Keratinocyte (primary cell): ENCODE measurements at regions not wholly inside any gene's neighbourhood (a gene's known extent, or its start where the extent isn't known, plus 50 kb on each side); places are given as distances from the start of the nearest gene placed in this dataset.

ENCODE experiments used
- DNase-seq: peaks from one replicate; pipeline ENCODE4 v3.0.0-alpha.2; 2011; ENCODE audit warnings: low read depth, missing footprints, low spot score
- FAIRE-seq: peaks from 2 replicates; lab custom pipeline; 2011; peaks lifted over from hg19 to GRCh38; lab: Jason Lieb, UNC
- H2AFZ ChIP-seq: 2 replicates; pipeline ENCODE4 v1.6.0; 2012; ENCODE audit warnings: low read length, control low read depth, inconsistent platforms; ENCODE audit not compliant: control insufficient read depth
- H3K27ac ChIP-seq: 2 replicates; pipeline ENCODE4 v1.5.1; 2011; ENCODE audit warnings: low read length; ENCODE audit not compliant: control insufficient read depth, insufficient read depth
- H3K27me3 ChIP-seq: 3 replicates; pipeline ENCODE4 v1.6.0; 2011; ENCODE audit warnings: low read length; ENCODE audit not compliant: control insufficient read depth, insufficient read depth; ENCODE audit errors: extremely low read depth
- H3K36me3 ChIP-seq, 2 experiments: 2 replicates in 1 of 2; 3 replicates in 1 of 2; pipeline ENCODE4 v1.5.1; 2011; ENCODE audit warnings: low read length in 2 of 2, mild to moderate bottlenecking in 1 of 2; ENCODE audit not compliant: control insufficient read depth in 2 of 2, insufficient read depth in 2 of 2; ENCODE audit errors: extremely low read depth in 1 of 2
- H3K4me1 ChIP-seq: 3 replicates; pipeline ENCODE4 v1.5.1; 2011; ENCODE audit warnings: low read length; ENCODE audit not compliant: control insufficient read depth, insufficient read depth; ENCODE audit errors: extremely low read depth
- H3K4me2 ChIP-seq: 3 replicates; pipeline ENCODE4 v1.6.0; 2011; ENCODE audit warnings: low read depth, low read length; ENCODE audit not compliant: control insufficient read depth, insufficient read depth; ENCODE audit errors: extremely low read depth
- H3K4me3 ChIP-seq, 3 experiments: fragments of 200-600 bp in 1 of 3; sonication (generic) in 1 of 3; 2 replicates in 2 of 3; 3 replicates in 1 of 3; pipeline ENCODE4 v1.5.1; 2011 to 2016; ENCODE audit warnings: low read length in 3 of 3, mild to moderate bottlenecking in 3 of 3, control low read depth in 2 of 3, inconsistent platforms in 1 of 3, low read depth in 1 of 3, mixed read lengths in 1 of 3, mixed run types in 1 of 3, moderate library complexity in 1 of 3; ENCODE audit not compliant: control insufficient read depth in 2 of 3, insufficient read depth in 2 of 3; ENCODE audit errors: extremely low read depth in 1 of 3
- H3K79me2 ChIP-seq: 2 replicates; pipeline ENCODE4 v1.6.0; 2012; ENCODE audit warnings: low read length; ENCODE audit not compliant: control insufficient read depth, insufficient read depth
- H3K9ac ChIP-seq: 3 replicates; pipeline ENCODE4 v1.6.0; 2011; ENCODE audit warnings: low read length; ENCODE audit not compliant: control insufficient read depth, insufficient read depth; ENCODE audit errors: extremely low read depth
- H3K9me1 ChIP-seq: 3 replicates; pipeline ENCODE4 v1.6.0; 2011; ENCODE audit warnings: low read length; ENCODE audit not compliant: control insufficient read depth, insufficient read depth; ENCODE audit errors: extremely low read depth
- H3K9me3 ChIP-seq: 2 replicates; pipeline ENCODE4 v1.5.1; 2012; ENCODE audit warnings: low read depth, low read length; ENCODE audit not compliant: control insufficient read depth
- H4K20me1 ChIP-seq: 3 replicates; pipeline ENCODE4 v1.6.0; 2011; ENCODE audit warnings: low read length; ENCODE audit not compliant: control insufficient read depth, insufficient read depth; ENCODE audit errors: extremely low read depth
- CTCF ChIP-seq, 3 experiments: IDR thresholded peaks in 1 of 3; conservative IDR thresholded peaks in 1 of 3; optimal IDR thresholded peaks in 1 of 3; 2 replicates in 2 of 3; 3 replicates in 1 of 3; pipeline versions ENCODE3 to v1.5.1; 2011; ENCODE audit warnings: low read length in 3 of 3, mild to moderate bottlenecking in 3 of 3, moderate library complexity in 2 of 3, control low read depth in 1 of 3, inconsistent platforms in 1 of 3; ENCODE audit not compliant: insufficient read depth in 2 of 3; ENCODE audit errors: extremely low read depth in 1 of 3
- EZH2 ChIP-seq: IDR thresholded peaks from one replicate; pipeline ENCODE4 v1.6.1; 2012; ENCODE audit warnings: inconsistent platforms, mild to moderate bottlenecking, low read length, moderate library complexity
- dilution Hi-C: fragments of 300-500 bp; cut with MboI; formaldehyde crosslinking; loops from one replicate; pipeline ENCODE4 v1.7.0; 2020; ENCODE audit warnings: low sequenced_read_pairs; ENCODE audit not compliant: extremely low pct_ligation_motif_present

DNA sequence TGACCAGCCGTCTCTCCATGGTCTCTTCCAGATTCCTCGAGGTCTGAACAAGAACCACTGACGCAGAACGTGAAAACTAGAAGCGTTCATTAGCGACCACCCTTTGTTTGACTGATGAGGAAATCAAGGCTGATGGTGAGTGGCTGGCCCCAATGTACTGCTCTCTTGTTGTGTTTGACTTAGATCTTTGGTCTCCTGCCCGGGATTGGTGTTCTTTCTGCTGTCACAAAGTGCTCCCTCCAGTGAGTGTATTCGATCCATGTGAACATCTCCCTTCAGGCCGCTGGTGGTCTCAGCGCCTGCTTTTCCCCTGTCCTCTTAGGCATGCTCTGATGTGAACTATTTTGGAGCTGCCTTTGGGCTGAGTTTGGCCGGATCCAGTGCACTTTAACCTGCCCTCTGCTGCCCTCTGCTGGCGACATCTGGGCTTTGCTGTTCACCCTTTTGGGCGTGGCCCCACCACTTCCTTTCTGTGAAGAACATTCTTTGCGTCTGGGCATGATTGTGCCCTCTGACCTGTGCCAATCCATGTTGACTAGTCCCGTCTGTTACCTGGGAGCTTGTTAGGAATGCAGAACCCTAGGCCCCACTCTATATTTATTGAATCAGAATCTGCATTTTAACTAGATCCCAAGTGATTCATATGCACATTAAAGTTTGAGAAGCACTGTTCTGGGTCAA, 279.1 kb downstream of the TTC6 start:
- Histone ChIP-seq H3K9me1 (no peaks in the 10 kb centered on the region), H3K4me3 (no peak overlapping the region), H3K79me2 (no peaks in the 10 kb centered on the region), H3K4me2 (peak overlapping the region; percentile 8), H3K9me3 (no peaks in the 10 kb centered on the region), H3K27me3 (no peaks in the 10 kb centered on the region), H4K20me1 (no peaks in the 10 kb centered on the region), H3K36me3 (no peaks in the 10 kb centered on the region), H3K9ac (no peak overlapping the region), H3K4me1 (peaks cover 15% of the 10 kb centered on the region), H2AFZ (peak overlapping the region; percentile 84), H3K27ac (no peak overlapping the region)
- DNase-seq = peak; percentile 15
- TF ChIP-seq EZH2 (no peak), CTCF (optimal IDR thresholded peaks at IDR 0.05 in 1 of 3, IDR thresholded peaks at IDR 0.05 in 1 of 3, conservative IDR thresholded peaks at IDR 0.05 in 1 of 3; ENCODE audit: extremely low read depth in 1 of 3, insufficient read depth in 2 of 3, low read length in 3 of 3) (peak; percentile 91 to 96 (median 94))
- dilution Hi-C loops = no loop called here
- FAIRE-seq = peak; percentile 86

DNA sequence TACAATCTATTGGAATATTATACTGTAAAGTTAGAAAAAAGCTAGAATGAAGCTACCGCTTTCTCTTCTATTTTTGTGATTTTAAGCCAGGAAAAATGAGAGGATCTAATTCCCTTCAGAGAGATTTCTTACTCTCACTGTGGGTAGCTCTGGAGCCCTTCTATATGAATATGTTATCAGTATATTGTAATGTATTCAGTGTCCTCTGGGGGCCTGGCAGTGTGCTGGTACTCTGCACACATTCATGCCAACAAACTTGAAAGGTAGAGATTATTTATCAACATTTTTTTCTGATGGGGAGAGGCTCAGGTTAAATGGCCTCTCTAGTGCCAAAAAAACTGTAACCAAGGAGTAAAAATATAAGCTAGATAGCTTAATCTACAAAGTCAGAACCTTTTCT, 292.8 kb downstream of the TTC6 start:
- Histone ChIP-seq H2AFZ (no peak overlapping the region), H3K4me3 (no peak overlapping the region), H3K9me3 (no peaks in the 10 kb centered on the region), H3K9me1 (no peaks in the 10 kb centered on the region), H3K9ac (no peak overlapping the region), H3K27me3 (no peaks in the 10 kb centered on the region), H3K27ac (no peak overlapping the region), H3K79me2 (no peaks in the 10 kb centered on the region), H4K20me1 (no peaks in the 10 kb centered on the region), H3K4me1 (no peaks in the 10 kb centered on the region), H3K4me2 (no peak overlapping the region), H3K36me3 (no peaks in the 10 kb centered on the region)
- dilution Hi-C loops = no loop called here
- FAIRE-seq = no peak
- TF ChIP-seq CTCF (optimal IDR thresholded peaks at IDR 0.05 in 1 of 3, IDR thresholded peaks at IDR 0.05 in 1 of 3, conservative IDR thresholded peaks at IDR 0.05 in 1 of 3; ENCODE audit: extremely low read depth in 1 of 3, insufficient read depth in 2 of 3, low read length in 3 of 3) (no peak), EZH2 (no peak)
- DNase-seq = no peak
